CD4-positive, CD25-positive, alpha-beta regulatory T cell (primary cell): ENCODE measurements at regions not wholly inside any gene's neighbourhood (a gene's known extent, or its start where the extent isn't known, plus 50 kb on each side); places are given as distances from the start of the nearest gene placed in this dataset.

ENCODE experiments used
- ATAC-seq, 2 donors: fragments of 150-1000 bp; cut with Tn5 transposase; one replicate each; pipeline ENCODE4 v1.10.0; 2021; ENCODE audit warnings: low read depth in 2 of 2, moderate number of reproducible peaks in 2 of 2, moderate library complexity in 1 of 2
- DNase-seq, 3 donors: peaks; one replicate each; pipeline versions ENCODE4 v3.0.0 to v3.0.0-alpha.2; 2012 to 2022; ENCODE audit warnings: mixed read lengths in 1 of 3
- H3K27ac ChIP-seq: one replicate; pipeline ENCODE4 v1.7.0; 2013; ENCODE audit warnings: mild to moderate bottlenecking, low read length; ENCODE audit not compliant: insufficient read depth, poor library complexity, severe bottlenecking
- H3K27me3 ChIP-seq: one replicate; pipeline ENCODE4 v1.7.0; 2013; ENCODE audit warnings: low read length; ENCODE audit not compliant: control insufficient read depth, insufficient read depth
- H3K36me3 ChIP-seq: one replicate; pipeline ENCODE4 v1.7.0; 2013; ENCODE audit warnings: mild to moderate bottlenecking, low read length, moderate library complexity; ENCODE audit not compliant: control insufficient read depth, insufficient read depth
- H3K4me1 ChIP-seq: 2 replicates; pipeline ENCODE4 v1.7.0; 2013; ENCODE audit warnings: mild to moderate bottlenecking, low read length; ENCODE audit not compliant: insufficient read depth, control insufficient read depth, poor library complexity, severe bottlenecking
- H3K4me3 ChIP-seq: one replicate; pipeline ENCODE4 v1.7.0; 2013; ENCODE audit warnings: low read depth, mild to moderate bottlenecking, low read length, moderate library complexity
- H3K9me3 ChIP-seq, 2 experiments: 1 replicate in 1 of 2; 2 replicates in 1 of 2; pipeline ENCODE4 v1.7.0; 2013; ENCODE audit warnings: low read length in 2 of 2, mild to moderate bottlenecking in 1 of 2, moderate library complexity in 1 of 2; ENCODE audit not compliant: control insufficient read depth in 2 of 2
- H3K27ac Mint-ChIP-seq, 3 donors: one replicate each; pipeline ENCODE4 v1.8.0; 2020 to 2022; ENCODE audit warnings: mild to moderate bottlenecking in 3 of 3, mixed read lengths in 3 of 3, moderate library complexity in 2 of 3
- H3K27me3 Mint-ChIP-seq: one replicate; pipeline ENCODE4 v1.8.0; 2022; ENCODE audit warnings: mild to moderate bottlenecking, mixed read lengths
- H3K36me3 Mint-ChIP-seq: one replicate; pipeline ENCODE4 v1.8.0; 2020; ENCODE audit warnings: mixed read lengths
- H3K4me1 Mint-ChIP-seq, 4 donors: one replicate each; pipeline ENCODE4 v1.8.0; 2020 to 2022; ENCODE audit warnings: mixed read lengths in 4 of 4, mild to moderate bottlenecking in 1 of 4
- H3K4me3 Mint-ChIP-seq, 4 donors: one replicate each; pipeline ENCODE4 v1.8.0; 2020 to 2022; ENCODE audit warnings: mild to moderate bottlenecking in 4 of 4, mixed read lengths in 4 of 4, moderate library complexity in 3 of 4
- H3K9me3 Mint-ChIP-seq, 7 donors: one replicate each; pipeline ENCODE4 v1.8.0; 2020 to 2022; ENCODE audit warnings: mixed read lengths in 7 of 7, mild to moderate bottlenecking in 3 of 7, moderate library complexity in 2 of 7

- H3K9me3 Mint-ChIP-seq: peaks cover 0 to 4% (median 0%) of the 10 kb centered on the region in 7 donors
- H3K27ac Mint-ChIP-seq: peak overlapping the region in 2 of 3 donors; percentile 33 to 67
- ATAC-seq: no peak
- H3K4me1 ChIP-seq: peaks cover 48% of the 10 kb centered on the region
- H3K27me3 ChIP-seq: no peaks in the 10 kb centered on the region
- H3K27me3 Mint-ChIP-seq: no peaks in the 10 kb centered on the region
- H3K36me3 Mint-ChIP-seq: no peaks in the 10 kb centered on the region
- H3K4me1 Mint-ChIP-seq: peaks cover 6 to 31% (median 20%) of the 10 kb centered on the region in 4 donors
- H3K36me3 ChIP-seq: no peaks in the 10 kb centered on the region
- H3K27ac ChIP-seq: no peak overlapping the region
- no peaks in the 10 kb centered on the region for H3K9me3 ChIP-seq
- no peak for DNase-seq
- no peak overlapping the region for H3K4me3 Mint-ChIP-seq
- H3K4me3 ChIP-seq: no peak overlapping the region
These were observed 109.3 kb upstream of the TAB2 start for GRCh38 chr6:149208134-149208601.

- H3K4me1 Mint-ChIP-seq: peaks cover 0 to 28% (median 10%) of the 10 kb centered on the region in 4 donors
- H3K36me3 ChIP-seq: no peaks in the 10 kb centered on the region
- ATAC-seq (peak; percentile 57 to 67), DNase-seq (peak in 1 of 3 donors; percentile 75)
- peak overlapping the region; percentile 60 for H3K27ac ChIP-seq
- no peaks in the 10 kb centered on the region for H3K27me3 ChIP-seq
- peak overlapping the region in 2 of 3 donors; percentile 92 to 98 for H3K27ac Mint-ChIP-seq
- H3K4me1 ChIP-seq: peaks cover 53% of the 10 kb centered on the region
- H3K36me3 Mint-ChIP-seq: no peaks in the 10 kb centered on the region
- no peaks in the 10 kb centered on the region for H3K27me3 Mint-ChIP-seq
- H3K9me3 Mint-ChIP-seq: no peaks in the 10 kb centered on the region
- peak overlapping the region; percentile 66 for H3K4me3 ChIP-seq
- H3K9me3 ChIP-seq: no peaks in the 10 kb centered on the region
- peak overlapping the region in 3 of 4 donors; percentile 37 to 88 (median 81) for H3K4me3 Mint-ChIP-seq
These were observed 107.4 kb upstream of the TAB2 start for GRCh38 chr6:149209871-149210775.

- ATAC-seq: peak; percentile 66 to 73
- Histone ChIP-seq H3K27ac (peak overlapping the region; percentile 60), H3K27me3 (no peaks in the 10 kb centered on the region), H3K4me1 (peaks cover 62% of the 10 kb centered on the region), H3K9me3 (no peaks in the 10 kb centered on the region), H3K36me3 (no peaks in the 10 kb centered on the region), H3K4me3 (peak overlapping the region; percentile 66)
- Mint-ChIP-seq H3K36me3 (no peaks in the 10 kb centered on the region), H3K4me1 (peaks cover 0 to 26% (median 13%) of the 10 kb centered on the region in 4 donors), H3K27me3 (no peaks in the 10 kb centered on the region), H3K9me3 (no peaks in the 10 kb centered on the region), H3K27ac (peak overlapping the region in 2 of 3 donors; percentile 92 to 98), H3K4me3 (peak overlapping the region; percentile 37 to 88 (median 82))
- DNase-seq: peak in 1 of 3 donors; percentile 83
These were observed 106.4 kb upstream of the TAB2 start for GRCh38 chr6:149211046-149211571.

GRCh38 chr6:149212206-149212605 lies 105.3 kb upstream of the TAB2 start:
- Mint-ChIP-seq H3K27me3 (no peaks in the 10 kb centered on the region), H3K4me3 (peak overlapping the region in 2 of 4 donors; percentile 1 to 45), H3K4me1 (peaks cover 9 to 32% (median 21%) of the 10 kb centered on the region in 4 donors), H3K9me3 (no peaks in the 10 kb centered on the region), H3K27ac (no peak overlapping the region), H3K36me3 (no peaks in the 10 kb centered on the region)
- DNase-seq (peak in 1 of 3 donors; percentile 48), ATAC-seq (peak in 1 of 2 donors; percentile 25)
- no peaks in the 10 kb centered on the region for H3K9me3 ChIP-seq
- H3K27me3 ChIP-seq: no peaks in the 10 kb centered on the region
- H3K4me1 ChIP-seq: peaks cover 71% of the 10 kb centered on the region
- H3K27ac ChIP-seq: peak overlapping the region; percentile 65
- H3K36me3 ChIP-seq: no peaks in the 10 kb centered on the region
- H3K4me3 ChIP-seq: peak overlapping the region; percentile 66

- Histone ChIP-seq H3K27ac (peak overlapping the region; percentile 65), H3K9me3 (no peaks in the 10 kb centered on the region), H3K36me3 (no peaks in the 10 kb centered on the region), H3K27me3 (no peaks in the 10 kb centered on the region), H3K4me3 (peak overlapping the region; percentile 66), H3K4me1 (peaks cover 80% of the 10 kb centered on the region)
- no peaks in the 10 kb centered on the region for H3K9me3 Mint-ChIP-seq
- H3K4me1 Mint-ChIP-seq: peaks cover 18 to 36% (median 29%) of the 10 kb centered on the region in 4 donors
- no peak for ATAC-seq
- H3K27ac Mint-ChIP-seq: no peak overlapping the region
- H3K36me3 Mint-ChIP-seq: no peaks in the 10 kb centered on the region
- H3K4me3 Mint-ChIP-seq: no peak overlapping the region
- DNase-seq: peak in 1 of 3 donors; percentile 51
- H3K27me3 Mint-ChIP-seq: no peaks in the 10 kb centered on the region
These were observed 104.4 kb upstream of the TAB2 start for GRCh38 chr6:149212892-149213801.

- no peaks in the 10 kb centered on the region for H3K9me3 Mint-ChIP-seq
- Histone ChIP-seq H3K36me3 (no peaks in the 10 kb centered on the region), H3K27me3 (no peaks in the 10 kb centered on the region), H3K4me3 (peak overlapping the region; percentile 66), H3K27ac (peak overlapping the region; percentile 65), H3K9me3 (no peaks in the 10 kb centered on the region), H3K4me1 (peaks cover 84% of the 10 kb centered on the region)
- ATAC-seq: peak; percentile 16 to 26
- no peaks in the 10 kb centered on the region for H3K27me3 Mint-ChIP-seq
- DNase-seq: peak in 1 of 3 donors; percentile 44
- H3K27ac Mint-ChIP-seq: no peak overlapping the region
- H3K4me3 Mint-ChIP-seq: no peak overlapping the region
- H3K36me3 Mint-ChIP-seq: no peaks in the 10 kb centered on the region
- H3K4me1 Mint-ChIP-seq: peaks cover 24 to 42% (median 34%) of the 10 kb centered on the region in 4 donors
These were observed 103.7 kb upstream of the TAB2 start for GRCh38 chr6:149213829-149214228.

- ATAC-seq: peak in 1 of 2 donors; percentile 40
- H3K36me3 ChIP-seq: no peaks in the 10 kb centered on the region
- H3K36me3 Mint-ChIP-seq: peaks cover 3% of the 10 kb centered on the region
These were observed 101.1 kb upstream of the TAB2 start for GRCh38 chr6:149216459-149216858.

More at GRCh38 chr6:149216459-149216858, 101.1 kb upstream of the TAB2 start:
- Mint-ChIP-seq H3K27me3 (no peaks in the 10 kb centered on the region), H3K9me3 (peaks cover 0 to 4% (median 0%) of the 10 kb centered on the region in 7 donors), H3K4me1 (peaks cover 24 to 35% (median 32%) of the 10 kb centered on the region in 4 donors), H3K4me3 (no peak overlapping the region), H3K27ac (peak overlapping the region; percentile 71 to 91 (median 85))
- no peak overlapping the region for H3K4me3 ChIP-seq
- peak in 1 of 3 donors; percentile 32 for DNase-seq
- H3K4me1 ChIP-seq: peaks cover 63% of the 10 kb centered on the region
- H3K9me3 ChIP-seq: no peaks in the 10 kb centered on the region
- H3K27ac ChIP-seq: peak overlapping the region; percentile 42
- no peaks in the 10 kb centered on the region for H3K27me3 ChIP-seq
